Astrocyte (in vitro differentiated cells and primary cell): ENCODE measurements at regions not wholly inside any gene's neighbourhood (a gene's known extent, or its start where the extent isn't known, plus 50 kb on each side); places are given as distances from the start of the nearest gene placed in this dataset.

Source experiments
- DNase-seq: peaks from one replicate; pipeline ENCODE4 v3.0.0-alpha.2; 2010; ENCODE audit warnings: low read depth
- FAIRE-seq: peaks from 2 replicates; lab custom pipeline; 2011; peaks lifted over from hg19 to GRCh38; lab: Jason Lieb, UNC
- H2AFZ ChIP-seq: 2 replicates; pipeline ENCODE4 v1.6.0; 2012; ENCODE audit warnings: low read depth, low read length, inconsistent platforms
- H3K27ac ChIP-seq: 2 replicates; pipeline ENCODE4 v1.5.1; 2011; ENCODE audit warnings: low read depth, low read length, inconsistent platforms
- H3K27me3 ChIP-seq: 2 replicates; pipeline ENCODE4 v1.6.0; 2011; ENCODE audit warnings: low read length, inconsistent platforms; ENCODE audit not compliant: insufficient read depth
- H3K36me3 ChIP-seq: 2 replicates; pipeline ENCODE4 v1.5.1; 2011; ENCODE audit warnings: low read length, inconsistent platforms; ENCODE audit not compliant: insufficient read depth
- H3K4me1 ChIP-seq: 2 replicates; pipeline ENCODE4 v1.5.1; 2011; ENCODE audit warnings: low read length, inconsistent platforms; ENCODE audit not compliant: insufficient read depth
- H3K4me2 ChIP-seq: 2 replicates; pipeline ENCODE4 v1.6.0; 2012; ENCODE audit warnings: low read length, inconsistent platforms
- H3K4me3 ChIP-seq: 2 replicates; pipeline ENCODE4 v1.5.1; 2011; ENCODE audit warnings: low read depth, mild to moderate bottlenecking, low read length, inconsistent platforms; ENCODE audit not compliant: insufficient read depth
- H3K79me2 ChIP-seq: 2 replicates; pipeline ENCODE4 v1.6.0; 2012; ENCODE audit warnings: mild to moderate bottlenecking, low read length, inconsistent platforms; ENCODE audit not compliant: insufficient read depth
- H3K9ac ChIP-seq: 2 replicates; pipeline ENCODE4 v1.6.0; 2012; ENCODE audit warnings: mild to moderate bottlenecking, low read length, inconsistent platforms
- H3K9me3 ChIP-seq: 2 replicates; pipeline ENCODE4 v1.5.1; 2012; ENCODE audit warnings: low read depth, mild to moderate bottlenecking, low read length, inconsistent platforms; ENCODE audit not compliant: insufficient read depth
- H4K20me1 ChIP-seq: 2 replicates; pipeline ENCODE4 v1.6.0; 2012; ENCODE audit warnings: low read length, inconsistent platforms; ENCODE audit not compliant: insufficient read depth
- H3K27ac Mint-ChIP-seq: one replicate; pipeline ENCODE4 v1.8.0; 2021; ENCODE audit warnings: mild to moderate bottlenecking, mixed read lengths; ENCODE audit not compliant: unreplicated experiment
- H3K27me3 Mint-ChIP-seq: one replicate; pipeline ENCODE4 v1.8.0; 2021; ENCODE audit warnings: low read depth, mixed read lengths; ENCODE audit not compliant: unreplicated experiment
- H3K36me3 Mint-ChIP-seq: one replicate; pipeline ENCODE4 v1.8.0; 2021; ENCODE audit warnings: low read depth, mixed read lengths; ENCODE audit not compliant: unreplicated experiment
- H3K4me1 Mint-ChIP-seq: one replicate; pipeline ENCODE4 v1.8.0; 2021; ENCODE audit warnings: low read depth, mixed read lengths; ENCODE audit not compliant: unreplicated experiment
- H3K4me3 Mint-ChIP-seq: one replicate; pipeline ENCODE4 v1.8.0; 2021; ENCODE audit warnings: mild to moderate bottlenecking, moderate library complexity, mixed read lengths; ENCODE audit not compliant: unreplicated experiment
- H3K9me3 Mint-ChIP-seq: one replicate; pipeline ENCODE4 v1.8.0; 2021; ENCODE audit warnings: mild to moderate bottlenecking, mixed read lengths; ENCODE audit not compliant: unreplicated experiment
- EZH2 ChIP-seq: IDR thresholded peaks from 2 replicates; pipeline ENCODE4 v1.6.1; 2012; ENCODE audit warnings: mild to moderate bottlenecking, low read length, inconsistent platforms; ENCODE audit not compliant: insufficient read depth
- TF ChIP-seq, protein P1 (sequence below): IDR thresholded peaks from 2 replicates; pipeline ENCODE4 v1.5.1; 2011; ENCODE audit warnings: low read depth, mild to moderate bottlenecking, inconsistent platforms, low read length, moderate library complexity; ENCODE audit not compliant: insufficient read depth

DNA sequence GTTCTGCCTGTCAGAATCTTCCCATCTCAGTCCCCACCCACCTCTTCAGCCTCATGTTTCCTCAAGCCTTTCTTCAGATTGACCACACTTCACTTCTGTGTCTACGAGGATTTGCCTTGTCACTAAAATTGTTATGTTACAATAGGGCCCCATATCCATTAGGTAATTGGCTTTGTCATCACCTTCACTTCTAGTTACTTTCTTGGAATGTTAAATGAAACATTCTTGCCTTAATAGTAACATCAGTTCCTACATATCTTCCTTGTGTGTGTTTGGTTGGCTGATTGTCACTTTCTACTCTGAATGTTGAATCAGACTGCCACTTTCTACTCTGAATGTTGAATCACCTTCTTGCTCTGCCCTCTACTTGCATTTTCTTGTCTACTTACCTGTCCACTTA, 599.9 kb upstream of the NXPH2 start:
- Histone ChIP-seq H3K9me3 (peaks cover 3% of the 10 kb centered on the region), H3K4me2 (no peak overlapping the region), H3K4me3 (no peak overlapping the region), H4K20me1 (no peaks in the 10 kb centered on the region), H3K36me3 (no peaks in the 10 kb centered on the region), H3K79me2 (no peaks in the 10 kb centered on the region), H3K27ac (no peak overlapping the region), H3K4me1 (no peaks in the 10 kb centered on the region), H2AFZ (no peak overlapping the region), H3K27me3 (no peaks in the 10 kb centered on the region), H3K9ac (no peak overlapping the region)
- TF ChIP-seq, protein P1, sequence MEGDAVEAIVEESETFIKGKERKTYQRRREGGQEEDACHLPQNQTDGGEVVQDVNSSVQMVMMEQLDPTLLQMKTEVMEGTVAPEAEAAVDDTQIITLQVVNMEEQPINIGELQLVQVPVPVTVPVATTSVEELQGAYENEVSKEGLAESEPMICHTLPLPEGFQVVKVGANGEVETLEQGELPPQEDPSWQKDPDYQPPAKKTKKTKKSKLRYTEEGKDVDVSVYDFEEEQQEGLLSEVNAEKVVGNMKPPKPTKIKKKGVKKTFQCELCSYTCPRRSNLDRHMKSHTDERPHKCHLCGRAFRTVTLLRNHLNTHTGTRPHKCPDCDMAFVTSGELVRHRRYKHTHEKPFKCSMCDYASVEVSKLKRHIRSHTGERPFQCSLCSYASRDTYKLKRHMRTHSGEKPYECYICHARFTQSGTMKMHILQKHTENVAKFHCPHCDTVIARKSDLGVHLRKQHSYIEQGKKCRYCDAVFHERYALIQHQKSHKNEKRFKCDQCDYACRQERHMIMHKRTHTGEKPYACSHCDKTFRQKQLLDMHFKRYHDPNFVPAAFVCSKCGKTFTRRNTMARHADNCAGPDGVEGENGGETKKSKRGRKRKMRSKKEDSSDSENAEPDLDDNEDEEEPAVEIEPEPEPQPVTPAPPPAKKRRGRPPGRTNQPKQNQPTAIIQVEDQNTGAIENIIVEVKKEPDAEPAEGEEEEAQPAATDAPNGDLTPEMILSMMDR, result no peak
- no peak for TF ChIP-seq EZH2
- no peaks in the 10 kb centered on the region for H3K27me3 Mint-ChIP-seq
- no peaks in the 10 kb centered on the region for H3K4me1 Mint-ChIP-seq
- DNase-seq (no peak), FAIRE-seq (no peak)
- H3K4me3 Mint-ChIP-seq, result no peak overlapping the region
- H3K27ac Mint-ChIP-seq, result no peak overlapping the region
- H3K9me3 Mint-ChIP-seq, result peaks cover 3% of the 10 kb centered on the region
- no peaks in the 10 kb centered on the region for H3K36me3 Mint-ChIP-seq

DNA sequence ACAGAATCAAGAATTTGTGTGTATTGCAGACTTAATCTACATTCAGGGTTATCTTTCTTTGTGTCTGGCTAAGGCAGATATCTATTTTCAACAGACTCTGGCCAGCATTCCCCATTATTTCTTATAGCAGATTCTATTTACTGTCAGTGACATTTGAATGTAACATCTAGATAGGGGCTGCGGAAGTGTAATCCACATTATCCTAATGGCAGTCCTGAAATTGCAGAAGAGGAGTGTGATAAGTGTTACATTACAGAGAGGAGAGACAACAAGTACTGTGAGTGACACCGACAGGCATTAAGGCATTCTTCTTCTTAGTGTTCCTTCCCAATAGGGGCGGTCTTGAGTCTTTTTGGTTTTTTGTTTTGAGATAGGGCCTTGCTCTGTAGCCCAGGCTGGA, 598.2 kb upstream of the NXPH2 start:
- no peak for FAIRE-seq
- Mint-ChIP-seq H3K36me3 (no peaks in the 10 kb centered on the region), H3K4me1 (no peaks in the 10 kb centered on the region), H3K27ac (no peak overlapping the region), H3K9me3 (peaks cover 3% of the 10 kb centered on the region), H3K4me3 (no peak overlapping the region), H3K27me3 (no peaks in the 10 kb centered on the region)
- Histone ChIP-seq H3K9me3 (peaks cover 3% of the 10 kb centered on the region), H4K20me1 (no peaks in the 10 kb centered on the region), H3K4me3 (no peak overlapping the region), H3K27me3 (no peaks in the 10 kb centered on the region), H3K4me2 (no peak overlapping the region), H3K9ac (no peak overlapping the region), H3K36me3 (no peaks in the 10 kb centered on the region), H2AFZ (no peak overlapping the region), H3K4me1 (no peaks in the 10 kb centered on the region), H3K79me2 (no peaks in the 10 kb centered on the region), H3K27ac (no peak overlapping the region)
- TF ChIP-seq EZH2, result no peak
- TF ChIP-seq, protein P1, result no peak
- DNase-seq, result no peak

DNA sequence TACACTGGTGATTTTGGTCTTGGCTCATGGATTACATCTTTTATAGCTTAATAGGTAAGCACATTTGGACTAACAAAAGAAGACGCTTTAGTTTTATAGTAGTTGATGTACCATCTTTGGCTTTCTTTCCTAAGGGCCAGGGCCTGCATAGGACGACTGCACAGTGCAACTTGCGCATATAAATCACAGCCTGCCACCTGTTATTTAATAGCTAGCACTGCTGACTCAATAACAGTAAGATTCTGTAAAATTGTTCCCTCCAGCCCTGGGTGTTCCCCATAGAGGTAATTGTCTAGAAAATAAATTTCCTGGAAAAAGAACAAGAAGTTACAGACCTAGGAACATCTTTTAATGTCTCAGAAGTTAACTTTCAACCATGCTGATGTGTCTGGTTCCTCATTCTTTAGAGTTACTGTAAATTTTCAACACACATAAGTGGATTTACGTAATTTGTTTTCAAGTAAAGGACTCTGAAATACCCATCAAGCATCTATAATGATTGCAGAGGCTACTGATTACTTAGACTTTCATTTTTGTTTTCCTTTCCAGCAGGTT, 594.2 kb upstream of the NXPH2 start:
- no peak overlapping the region for H3K4me2 ChIP-seq
- H3K27me3 ChIP-seq, result no peaks in the 10 kb centered on the region
- FAIRE-seq (no peak), DNase-seq (no peak)
- H3K36me3 ChIP-seq, result no peaks in the 10 kb centered on the region
- H3K4me3 ChIP-seq, result no peak overlapping the region
- no peak overlapping the region for H3K4me3 Mint-ChIP-seq
- no peaks in the 10 kb centered on the region for H3K79me2 ChIP-seq
- no peaks in the 10 kb centered on the region for H3K36me3 Mint-ChIP-seq
- no peak overlapping the region for H2AFZ ChIP-seq
- no peak overlapping the region for H3K27ac Mint-ChIP-seq
- H3K9me3 Mint-ChIP-seq, result no peaks in the 10 kb centered on the region
- no peaks in the 10 kb centered on the region for H3K9me3 ChIP-seq
- H4K20me1 ChIP-seq, result no peaks in the 10 kb centered on the region
- H3K4me1 ChIP-seq, result no peaks in the 10 kb centered on the region
- H3K27ac ChIP-seq, result no peak overlapping the region
- H3K4me1 Mint-ChIP-seq, result no peaks in the 10 kb centered on the region
- H3K9ac ChIP-seq, result no peak overlapping the region
- TF ChIP-seq EZH2, result no peak
- TF ChIP-seq, protein P1, result no peak
- no peaks in the 10 kb centered on the region for H3K27me3 Mint-ChIP-seq
